A673 (cell line): ENCODE measurements at regions not wholly inside any gene's neighbourhood (a gene's known extent, or its start where the extent isn't known, plus 50 kb on each side); places are given as distances from the start of the nearest gene placed in this dataset.

Source experiments
- BruUV-seq: library from RNA; stranded (reverse); fragments of 400-500 nt; replicated peaks from 2 replicates; lab custom pipeline; 2021; lab: Mats Ljungman, UMichigan
- CTCF ChIA-PET: fragments of 300-600 bp; sonication (Branson Sonifier 250); formaldehyde crosslinking; loops from one replicate; lab custom pipeline; 2022; ENCODE audit warnings: antibody characterized with exemption; lab: Charles Lee
- POLR2A ChIA-PET: fragments of 300-600 bp; sonication (Branson Sonifier 250); formaldehyde crosslinking; loops from one replicate; lab custom pipeline; 2022; ENCODE audit warnings: antibody characterized with exemption; ENCODE audit not compliant: low non-redundant PET; lab: Charles Lee
- DNase-seq: peaks from one replicate; pipeline ENCODE4 v3.0.0-alpha.2; 2015; ENCODE audit warnings: low spot score
- H3K27ac ChIP-seq: fragments of 200-600 bp; sonication (generic); 2 replicates; pipeline ENCODE4 v1.5.1; 2016; ENCODE audit warnings: mixed run types, low read depth, mild to moderate bottlenecking, mixed read lengths, antibody characterized with exemption, low read length; ENCODE audit not compliant: poor library complexity, severe bottlenecking
- H3K27me3 ChIP-seq: fragments of 200-600 bp; sonication (generic); replicated peaks from 2 replicates; pipeline ENCODE4 v1.6.1; 2017; ENCODE audit warnings: mixed run types, low read depth, mild to moderate bottlenecking, mixed read lengths, antibody characterized with exemption, low read length; ENCODE audit not compliant: insufficient read depth, poor library complexity
- H3K36me3 ChIP-seq: fragments of 200-600 bp; sonication (generic); 2 replicates; pipeline ENCODE4 v1.6.1; 2016; ENCODE audit warnings: mixed run types, mild to moderate bottlenecking, mixed read lengths, antibody characterized with exemption, low read length; ENCODE audit not compliant: insufficient read depth, poor library complexity, severe bottlenecking
- H3K4me1 ChIP-seq: fragments of 200-600 bp; sonication (generic); 2 replicates; pipeline ENCODE4 v1.6.1; 2017; ENCODE audit warnings: mixed run types, mild to moderate bottlenecking, mixed read lengths, antibody characterized with exemption, low read length; ENCODE audit not compliant: insufficient read depth, poor library complexity, severe bottlenecking
- H3K4me3 ChIP-seq: fragments of 200-600 bp; sonication (generic); 2 replicates; pipeline ENCODE4 v1.5.1; 2016; ENCODE audit warnings: low read depth, mixed run types, mild to moderate bottlenecking, mixed read lengths, low read length; ENCODE audit not compliant: poor library complexity, severe bottlenecking
- H3K9me3 ChIP-seq: fragments of 200-600 bp; sonication (generic); 2 replicates; pipeline ENCODE4 v1.6.1; 2016; ENCODE audit warnings: mixed run types, low read depth, mild to moderate bottlenecking, mixed read lengths, antibody characterized with exemption, low read length; ENCODE audit not compliant: poor library complexity, severe bottlenecking
- CTCF ChIP-seq: fragments of 300-800, 200-600 bp; sonication (generic); conservative IDR thresholded peaks from 2 replicates; pipeline ENCODE4 v1.5.1; 2017; ENCODE audit warnings: low read depth, mild to moderate bottlenecking, antibody characterized with exemption, low read length, moderate library complexity, mixed read lengths
- EZH2 ChIP-seq: fragments of 200-600 bp; sonication (generic); IDR thresholded peaks from 2 replicates; pipeline ENCODE4 v1.6.1; 2017; ENCODE audit warnings: borderline replicate concordance, low read depth, mild to moderate bottlenecking, mixed read lengths, antibody characterized with exemption, low read length; ENCODE audit not compliant: poor library complexity, severe bottlenecking
- intact Hi-C: fragments of 100-400 bp; cut with micrococcal nuclease; formaldehyde crosslinking; loops from one replicate; pipeline ENCODE4 v1.10.0; 2022; ENCODE audit not compliant: unreplicated experiment

- Histone ChIP-seq H3K27me3 (no peaks in the 10 kb centered on the region), H3K36me3 (no peaks in the 10 kb centered on the region), H3K4me3 (no peak overlapping the region), H3K4me1 (no peaks in the 10 kb centered on the region), H3K9me3 (no peaks in the 10 kb centered on the region), H3K27ac (no peak overlapping the region)
- intact Hi-C loops, result no loop called here
- BruUV-seq, result no TSS peak
- POLR2A ChIA-PET, result no interaction called here
- no peak for DNase-seq
- no peak for TF ChIP-seq CTCF
- TF ChIP-seq EZH2, result no peak
- CTCF ChIA-PET, result no interaction called here
Measured at GRCh38 chr10:45564303-45564959, 108.1 kb downstream of the ZFAND4 start.

- no peak for TF ChIP-seq EZH2
- TF ChIP-seq CTCF, result no peak
- no TSS peak for BruUV-seq
- H3K9me3 ChIP-seq, result no peaks in the 10 kb centered on the region
- intact Hi-C loops, result no loop called here
- CTCF ChIA-PET, result no interaction called here
- no peaks in the 10 kb centered on the region for H3K27me3 ChIP-seq
- POLR2A ChIA-PET, result no interaction called here
- no peak overlapping the region for H3K4me3 ChIP-seq
- no peak overlapping the region for H3K27ac ChIP-seq
- H3K4me1 ChIP-seq, result no peaks in the 10 kb centered on the region
- DNase-seq, result peak; percentile 4
- no peaks in the 10 kb centered on the region for H3K36me3 ChIP-seq
Measured at GRCh38 chr10:45561952-45562351, 110.6 kb downstream of the ZFAND4 start.

- Histone ChIP-seq H3K27ac (no peak overlapping the region), H3K27me3 (no peaks in the 10 kb centered on the region), H3K4me3 (no peak overlapping the region), H3K36me3 (no peaks in the 10 kb centered on the region), H3K9me3 (no peaks in the 10 kb centered on the region), H3K4me1 (no peaks in the 10 kb centered on the region)
- intact Hi-C loops, result no loop called here
- DNase-seq, result no peak
- ChIA-PET POLR2A (no interaction called here), CTCF (no interaction called here)
- TF ChIP-seq EZH2 (no peak), CTCF (no peak)
- BruUV-seq, result no TSS peak
Measured at GRCh38 chr10:45560262-45560661, 112.3 kb downstream of the ZFAND4 start.
